ENCODE measurements at regions not wholly inside any gene's neighbourhood (a gene's known extent, or its start where the extent isn't known, plus 50 kb on each side); places are given as distances from the start of the nearest gene placed in this dataset.
"Not testable (repeated sequence)": the region's sequence is repeated elsewhere in the genome, so short reads cannot be mapped to it uniquely, and the experiment has no call there.

DNA sequence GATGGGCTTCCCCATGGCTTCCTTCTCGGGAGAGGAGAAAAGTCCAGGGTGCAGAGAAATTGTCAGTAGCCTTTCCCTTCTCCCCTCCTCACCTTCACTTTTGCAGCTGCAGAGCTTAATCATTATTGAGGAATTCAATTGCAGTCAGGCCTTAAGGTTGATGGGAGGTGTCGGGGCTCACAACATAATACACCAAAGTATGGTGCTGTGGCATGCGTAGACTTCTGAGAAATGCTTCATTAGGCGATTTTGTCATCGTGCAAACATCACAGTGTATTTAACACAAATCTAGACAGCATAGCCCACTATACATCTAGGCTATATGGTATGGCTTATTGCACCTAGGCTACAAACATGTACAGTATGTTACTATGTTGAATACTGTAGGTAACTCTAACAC, 100.2 kb upstream of the PPM1J start:
- no peak overlapping the region for H3K9ac ChIP-seq (ENCODE audit: low read length)
- H3K4me3 ChIP-seq (ENCODE audit: low read depth in 1 of 2, low read length in 2 of 2): no peak overlapping the region
- H3K4me1 ChIP-seq (ENCODE audit: insufficient read depth, low read length): no peaks in the 10 kb centered on the region
- no peak overlapping the region for H3K27ac ChIP-seq (ENCODE audit: low read depth, low read length)
- no peaks in the 10 kb centered on the region for H3K27me3 ChIP-seq (ENCODE audit: control insufficient read depth in 1 of 2, insufficient read depth in 2 of 2, low read length in 2 of 2)
- no peaks in the 10 kb centered on the region for H3K9me3 ChIP-seq (ENCODE audit: low read length)
- H3K36me3 ChIP-seq (ENCODE audit: insufficient read depth, low read length): no peaks in the 10 kb centered on the region

DNA sequence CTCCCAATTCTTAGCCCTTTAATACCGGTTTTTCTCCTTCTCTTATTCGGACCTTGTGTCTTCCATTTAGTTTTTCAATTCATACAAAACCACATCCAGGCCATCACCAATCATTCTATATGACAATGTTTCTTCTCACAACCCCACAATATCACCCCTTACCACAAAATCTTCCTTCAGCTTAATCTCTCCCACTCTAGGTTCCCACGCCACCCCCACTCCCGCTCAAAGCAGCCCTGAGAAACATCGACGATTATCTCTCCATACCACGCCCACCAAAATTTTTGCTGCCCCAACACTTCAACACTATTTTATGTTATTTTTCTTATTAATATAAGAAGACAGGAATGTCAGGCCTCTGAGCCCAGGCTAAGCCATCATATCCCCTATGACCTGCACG, 99.5 kb upstream of the PPM1J start:
- H3K36me3 ChIP-seq (ENCODE audit: insufficient read depth, low read length); H3K9me3 ChIP-seq (ENCODE audit: low read length); H3K4me1 ChIP-seq (ENCODE audit: insufficient read depth, low read length); H3K4me3 ChIP-seq (ENCODE audit: low read depth in 1 of 2, low read length in 2 of 2); H3K9ac ChIP-seq (ENCODE audit: low read length); H3K27ac ChIP-seq (ENCODE audit: low read depth, low read length); H3K27me3 ChIP-seq (ENCODE audit: control insufficient read depth in 1 of 2, insufficient read depth in 2 of 2, low read length in 2 of 2): not testable (repeated sequence)

DNA sequence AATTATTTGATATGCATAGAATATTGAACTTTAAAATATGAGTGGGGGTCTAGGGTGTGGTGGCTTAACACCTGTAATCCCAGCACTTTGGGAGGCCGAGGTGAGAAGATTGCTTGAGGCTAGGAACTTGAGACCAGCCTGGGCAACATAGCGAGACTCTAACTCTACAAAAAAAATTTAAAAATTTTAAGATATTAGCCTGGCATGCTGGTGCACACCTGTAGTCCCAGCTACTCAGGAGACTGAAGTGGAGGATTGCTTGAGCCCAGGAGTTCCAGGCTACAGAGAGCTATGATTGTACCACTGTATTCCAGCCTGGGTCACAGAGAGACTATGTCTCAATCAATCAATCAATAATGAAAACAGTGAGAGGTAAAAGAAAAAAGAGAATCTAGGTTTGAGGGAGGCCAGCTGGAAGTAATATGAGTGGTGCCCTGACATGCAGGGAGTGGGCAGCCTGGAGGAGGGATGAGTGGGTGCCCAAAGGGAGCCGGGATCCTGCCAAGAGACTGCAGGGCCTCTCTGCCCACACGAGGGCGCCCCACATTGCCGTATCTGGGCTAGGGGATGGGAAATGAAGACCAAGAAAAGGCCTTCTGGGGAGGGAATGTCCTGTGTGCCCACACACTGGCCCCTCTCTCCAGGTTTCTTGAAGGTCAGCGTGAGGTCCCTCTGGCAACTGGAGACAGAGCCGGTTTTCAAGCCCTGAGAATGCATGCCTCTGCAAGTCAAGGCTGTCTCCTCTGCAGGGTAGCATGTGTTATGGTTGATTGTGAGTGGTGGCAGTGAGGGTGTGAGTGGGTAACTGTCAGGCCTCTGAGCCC, 93.9 kb upstream of the PPM1J start:
- Histone ChIP-seq H3K27me3 (ENCODE audit: control insufficient read depth in 1 of 2, insufficient read depth in 2 of 2, low read length in 2 of 2) (no peaks in the 10 kb centered on the region), H3K36me3 (ENCODE audit: insufficient read depth, low read length) (no peaks in the 10 kb centered on the region), H3K9me3 (ENCODE audit: low read length) (no peaks in the 10 kb centered on the region), H3K9ac (ENCODE audit: low read length) (no peak overlapping the region), H3K4me3 (ENCODE audit: low read depth in 1 of 2, low read length in 2 of 2) (no peak overlapping the region), H3K27ac (ENCODE audit: low read depth, low read length) (no peak overlapping the region), H3K4me1 (ENCODE audit: insufficient read depth, low read length) (no peaks in the 10 kb centered on the region)

DNA sequence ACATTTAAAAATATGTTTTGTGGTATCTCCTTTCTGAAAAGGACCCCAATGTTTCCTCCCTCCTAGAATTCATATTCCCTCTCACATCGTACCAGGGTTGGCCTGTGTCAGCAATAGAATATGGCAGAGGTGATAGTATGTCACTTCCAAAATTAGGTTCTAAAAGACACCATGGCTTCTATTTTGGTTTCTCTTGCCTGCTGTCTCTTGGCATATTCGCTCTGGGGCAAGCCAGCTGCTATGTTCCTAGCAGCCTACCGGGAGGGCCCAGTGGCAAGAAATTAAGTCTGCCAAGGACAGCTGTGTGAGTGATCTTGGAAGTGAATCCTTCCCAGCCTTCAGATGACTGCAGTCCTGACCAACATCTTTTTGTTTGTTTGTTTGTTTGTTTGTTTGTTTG, 92.9 kb upstream of the PPM1J start:
- Histone ChIP-seq H3K36me3 (ENCODE audit: insufficient read depth, low read length) (no peaks in the 10 kb centered on the region), H3K4me1 (ENCODE audit: insufficient read depth, low read length) (no peaks in the 10 kb centered on the region), H3K27ac (ENCODE audit: low read depth, low read length) (no peak overlapping the region), H3K27me3 (ENCODE audit: control insufficient read depth in 1 of 2, insufficient read depth in 2 of 2, low read length in 2 of 2) (no peaks in the 10 kb centered on the region), H3K9me3 (ENCODE audit: low read length) (no peaks in the 10 kb centered on the region), H3K4me3 (ENCODE audit: low read depth in 1 of 2, low read length in 2 of 2) (no peak overlapping the region), H3K9ac (ENCODE audit: low read length) (no peak overlapping the region)

DNA sequence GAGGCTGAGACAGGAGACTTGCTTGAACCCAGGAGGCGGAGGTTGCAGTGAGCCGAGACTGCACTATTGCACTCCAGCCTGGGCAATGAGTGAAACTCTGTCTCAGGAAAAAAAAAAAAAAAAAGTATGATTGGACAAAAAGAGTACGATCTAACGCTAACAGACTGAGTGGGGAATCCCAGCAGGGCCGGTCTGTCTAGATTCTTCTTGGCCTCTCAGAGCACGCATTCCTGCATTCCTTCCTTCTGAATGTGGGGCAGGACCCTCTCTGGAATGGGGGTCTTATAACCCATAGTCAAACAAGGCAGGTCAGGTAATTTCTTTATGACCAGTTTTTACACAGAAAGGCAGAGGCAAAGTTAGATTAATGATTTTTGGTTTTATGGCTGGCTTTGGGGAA, 92.0 kb upstream of the PPM1J start:
- Histone ChIP-seq H3K27ac (ENCODE audit: low read depth, low read length) (no peak overlapping the region), H3K9ac (ENCODE audit: low read length) (no peak overlapping the region), H3K4me3 (ENCODE audit: low read depth in 1 of 2, low read length in 2 of 2) (no peak overlapping the region)

DNA sequence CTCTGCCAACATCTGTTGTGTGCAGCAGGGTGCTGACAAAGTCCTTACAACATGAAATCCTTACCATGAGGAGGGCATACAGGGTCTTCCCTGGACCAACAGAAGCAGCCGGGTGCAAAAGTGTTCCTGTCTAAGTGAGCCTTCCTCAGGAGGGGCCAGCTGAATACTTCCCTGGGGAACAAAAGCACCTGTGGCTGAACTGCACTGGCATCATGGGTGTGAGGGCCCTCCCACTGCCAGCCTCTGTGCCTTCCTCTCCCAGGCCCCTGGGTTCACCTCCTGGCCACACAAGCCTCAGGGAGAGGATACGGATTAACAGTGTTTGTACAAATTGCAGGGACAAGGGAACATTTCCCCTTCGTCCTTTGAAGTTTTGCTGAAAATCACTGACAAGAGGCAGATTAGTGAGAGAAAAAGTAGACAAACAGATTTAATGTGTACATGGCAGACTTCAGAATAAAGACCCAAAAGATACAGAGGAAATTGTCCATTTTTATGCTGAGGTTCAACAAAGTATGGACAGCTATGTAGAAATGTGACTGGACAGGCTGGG, 91.0 kb upstream of the PPM1J start:
- H3K36me3 ChIP-seq (ENCODE audit: insufficient read depth, low read length): no peaks in the 10 kb centered on the region
- no peak overlapping the region for H3K27ac ChIP-seq (ENCODE audit: low read depth, low read length)
- no peaks in the 10 kb centered on the region for H3K9me3 ChIP-seq (ENCODE audit: low read length)
- no peaks in the 10 kb centered on the region for H3K27me3 ChIP-seq (ENCODE audit: control insufficient read depth in 1 of 2, insufficient read depth in 2 of 2, low read length in 2 of 2)
- H3K9ac ChIP-seq (ENCODE audit: low read length): no peak overlapping the region
- H3K4me3 ChIP-seq (ENCODE audit: low read depth in 1 of 2, low read length in 2 of 2): no peak overlapping the region
- no peaks in the 10 kb centered on the region for H3K4me1 ChIP-seq (ENCODE audit: insufficient read depth, low read length)

More for the DNA sequence above, 92.0 kb upstream of the PPM1J start:
- H3K4me1 ChIP-seq (ENCODE audit: insufficient read depth, low read length): no peaks in the 10 kb centered on the region
- H3K36me3 ChIP-seq (ENCODE audit: insufficient read depth, low read length): no peaks in the 10 kb centered on the region
- no peaks in the 10 kb centered on the region for H3K9me3 ChIP-seq (ENCODE audit: low read length)
- H3K27me3 ChIP-seq (ENCODE audit: control insufficient read depth in 1 of 2, insufficient read depth in 2 of 2, low read length in 2 of 2): no peaks in the 10 kb centered on the region

DNA sequence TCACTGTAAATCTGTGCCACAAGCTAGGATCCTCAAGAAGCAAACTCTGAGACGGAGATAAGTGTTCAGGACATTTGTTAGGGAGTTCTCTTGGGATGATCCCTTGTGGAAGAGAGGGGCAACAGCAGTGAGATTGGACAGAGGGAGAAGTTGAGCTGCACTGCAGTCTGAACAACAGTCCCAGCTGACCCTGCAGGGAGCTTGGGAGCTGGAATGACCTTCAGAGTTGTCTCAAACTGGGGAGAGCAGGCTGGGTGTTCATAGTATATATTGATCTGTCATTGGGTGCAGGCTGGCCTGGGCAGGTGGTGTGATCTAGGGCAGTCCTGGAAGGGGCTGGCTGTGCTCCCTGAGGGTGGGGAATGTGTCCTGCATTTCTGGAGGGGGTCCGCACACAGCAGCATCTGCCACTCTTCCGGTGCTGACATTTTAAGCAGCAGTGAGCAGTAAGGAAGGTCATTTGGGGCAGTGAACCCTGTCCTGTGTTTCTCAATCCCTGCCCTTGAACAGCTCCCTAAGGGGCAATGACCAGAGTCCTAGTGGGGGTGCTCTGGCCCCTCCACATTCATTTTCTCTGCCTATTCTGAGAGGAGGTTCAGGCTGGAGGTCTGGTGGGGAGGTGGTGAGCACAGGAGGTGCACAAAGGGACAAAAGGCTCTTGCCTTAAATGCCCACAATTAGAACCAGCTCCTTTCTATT, 90.2 kb upstream of the PPM1J start:
- Histone ChIP-seq H3K27ac (ENCODE audit: low read depth, low read length) (no peak overlapping the region), H3K4me3 (ENCODE audit: low read depth in 1 of 2, low read length in 2 of 2) (no peak overlapping the region), H3K36me3 (ENCODE audit: insufficient read depth, low read length) (no peaks in the 10 kb centered on the region), H3K9ac (ENCODE audit: low read length) (no peak overlapping the region), H3K4me1 (ENCODE audit: insufficient read depth, low read length) (no peaks in the 10 kb centered on the region), H3K9me3 (ENCODE audit: low read length) (no peaks in the 10 kb centered on the region), H3K27me3 (ENCODE audit: control insufficient read depth in 1 of 2, insufficient read depth in 2 of 2, low read length in 2 of 2) (no peaks in the 10 kb centered on the region)

DNA sequence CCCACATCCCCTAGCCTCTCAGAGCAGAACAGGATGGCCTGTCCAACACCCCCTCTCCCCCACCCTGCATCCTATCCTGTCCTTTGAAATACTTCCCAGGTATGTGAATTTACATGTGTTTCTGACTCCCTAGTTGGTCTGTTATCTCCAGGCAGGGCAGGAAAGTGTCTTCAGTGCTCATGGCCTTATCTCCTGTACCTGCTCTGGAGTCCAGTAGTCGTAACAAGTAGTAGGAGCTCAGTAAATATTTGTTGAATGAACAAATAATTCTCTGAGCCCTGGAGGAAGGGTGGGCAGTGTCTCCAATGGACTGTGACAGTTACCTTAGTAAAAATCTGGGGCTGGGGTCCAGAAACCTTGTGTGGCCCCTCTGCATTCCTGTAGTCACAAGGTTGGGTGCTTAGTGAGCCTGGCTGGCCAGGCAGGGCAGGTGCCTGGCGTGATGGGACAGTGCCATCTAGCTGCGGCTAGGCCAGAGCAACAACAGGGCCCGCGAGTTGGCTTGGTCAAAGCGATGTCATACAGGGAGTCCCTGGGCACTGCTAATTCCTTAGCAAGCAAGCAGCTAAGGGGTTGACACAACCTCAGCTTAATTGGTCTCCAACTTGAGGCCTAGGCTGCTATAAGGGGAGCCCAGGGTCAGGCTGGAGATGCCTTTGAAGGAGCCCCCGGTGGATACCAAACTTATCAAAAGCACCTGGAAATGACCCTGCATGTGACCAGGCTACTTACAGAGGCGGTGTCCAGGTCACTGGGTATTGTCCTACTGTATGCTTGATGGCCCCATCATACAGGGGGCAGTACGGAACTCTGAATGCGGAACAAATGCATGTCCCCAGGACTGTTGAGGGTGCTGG, 89.0 kb upstream of the PPM1J start:
- Histone ChIP-seq H3K27me3 (ENCODE audit: control insufficient read depth in 1 of 2, insufficient read depth in 2 of 2, low read length in 2 of 2) (no peaks in the 10 kb centered on the region), H3K36me3 (ENCODE audit: insufficient read depth, low read length) (no peaks in the 10 kb centered on the region), H3K9me3 (ENCODE audit: low read length) (no peaks in the 10 kb centered on the region)

DNA sequence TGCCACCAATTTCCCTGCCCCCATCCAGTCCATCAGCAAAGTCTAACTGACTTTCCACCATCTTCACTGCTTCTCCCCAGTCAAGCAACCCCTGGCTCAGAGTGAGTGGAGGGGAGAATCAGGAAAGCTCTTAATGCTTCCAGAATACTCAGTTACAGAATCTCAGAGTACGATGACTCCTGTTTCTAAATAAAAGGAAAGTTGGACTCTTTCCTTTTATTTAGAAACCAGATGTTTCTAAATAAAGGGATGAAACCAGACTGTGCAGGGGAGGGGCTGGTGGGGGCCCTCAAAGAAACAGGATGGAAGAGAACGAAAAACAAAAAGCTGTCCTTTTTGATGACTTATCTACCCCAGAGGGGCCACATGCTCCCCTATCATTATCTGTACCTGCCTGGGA, 85.2 kb upstream of the PPM1J start:
- Histone ChIP-seq H3K9ac (ENCODE audit: low read length) (no peak overlapping the region), H3K27ac (ENCODE audit: low read depth, low read length) (no peak overlapping the region), H3K4me3 (ENCODE audit: low read depth in 1 of 2, low read length in 2 of 2) (no peak overlapping the region), H3K9me3 (ENCODE audit: low read length) (no peaks in the 10 kb centered on the region), H3K4me1 (ENCODE audit: insufficient read depth, low read length) (no peaks in the 10 kb centered on the region), H3K36me3 (ENCODE audit: insufficient read depth, low read length) (no peaks in the 10 kb centered on the region), H3K27me3 (ENCODE audit: control insufficient read depth in 1 of 2, insufficient read depth in 2 of 2, low read length in 2 of 2) (no peaks in the 10 kb centered on the region)

More for the DNA sequence above, 89.0 kb upstream of the PPM1J start:
- Histone ChIP-seq H3K4me3 (ENCODE audit: low read depth in 1 of 2, low read length in 2 of 2) (no peak overlapping the region), H3K4me1 (ENCODE audit: insufficient read depth, low read length) (no peaks in the 10 kb centered on the region), H3K27ac (ENCODE audit: low read depth, low read length) (no peak overlapping the region), H3K9ac (ENCODE audit: low read length) (no peak overlapping the region)

DNA sequence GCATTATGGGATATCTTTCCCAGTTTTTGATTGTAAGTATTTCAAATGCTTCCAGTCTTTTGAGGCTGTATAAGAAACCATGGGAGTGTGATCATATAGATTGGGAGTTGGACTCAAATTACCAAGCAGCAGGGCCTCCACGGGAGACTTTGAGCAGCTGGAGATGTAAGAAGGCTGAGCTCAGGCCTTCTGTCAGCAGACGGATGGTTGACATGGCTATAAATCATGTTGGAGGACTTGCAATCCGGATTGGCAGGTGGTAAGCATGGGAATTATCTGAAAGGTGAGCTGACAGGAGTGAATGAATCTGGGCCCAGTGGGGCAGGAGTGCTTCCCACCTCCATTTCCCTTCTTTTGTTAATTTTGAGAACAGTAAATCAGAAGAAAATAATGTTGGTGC, 83.2 kb upstream of the PPM1J start:
- no peak overlapping the region for H3K27ac ChIP-seq (ENCODE audit: low read depth, low read length)
- H3K9ac ChIP-seq (ENCODE audit: low read length): no peak overlapping the region
- H3K27me3 ChIP-seq (ENCODE audit: control insufficient read depth in 1 of 2, insufficient read depth in 2 of 2, low read length in 2 of 2): no peaks in the 10 kb centered on the region
- H3K36me3 ChIP-seq (ENCODE audit: insufficient read depth, low read length): no peaks in the 10 kb centered on the region
- H3K4me1 ChIP-seq (ENCODE audit: insufficient read depth, low read length): no peaks in the 10 kb centered on the region
- no peak overlapping the region for H3K4me3 ChIP-seq (ENCODE audit: low read depth in 1 of 2, low read length in 2 of 2)
- no peaks in the 10 kb centered on the region for H3K9me3 ChIP-seq (ENCODE audit: low read length)

DNA sequence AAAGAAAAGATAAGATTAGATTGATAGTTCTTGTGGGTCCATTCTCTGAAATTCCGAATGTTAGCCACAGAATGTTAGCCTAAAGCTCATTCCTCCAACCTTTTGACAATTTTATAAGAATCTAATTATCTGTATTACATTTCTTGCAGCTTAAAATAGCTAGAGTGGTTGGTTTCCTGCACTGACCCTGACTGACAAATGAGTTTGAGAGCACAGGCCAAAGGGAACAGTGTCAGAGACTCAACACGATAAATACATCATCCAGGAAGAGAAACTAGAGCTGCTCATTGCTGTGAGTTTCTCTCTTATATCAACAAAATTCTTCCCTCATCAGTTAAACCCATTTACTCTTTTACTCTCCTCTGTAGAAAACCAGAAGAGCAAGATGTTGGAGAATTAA, 82.1 kb upstream of the PPM1J start:
- no peak overlapping the region for H3K27ac ChIP-seq (ENCODE audit: low read depth, low read length)
- H3K9ac ChIP-seq (ENCODE audit: low read length): no peak overlapping the region
- H3K36me3 ChIP-seq (ENCODE audit: insufficient read depth, low read length): no peaks in the 10 kb centered on the region

More for the DNA sequence above, 82.1 kb upstream of the PPM1J start:
- Histone ChIP-seq H3K4me1 (ENCODE audit: insufficient read depth, low read length) (no peaks in the 10 kb centered on the region), H3K9me3 (ENCODE audit: low read length) (no peaks in the 10 kb centered on the region), H3K27me3 (ENCODE audit: control insufficient read depth in 1 of 2, insufficient read depth in 2 of 2, low read length in 2 of 2) (no peaks in the 10 kb centered on the region), H3K4me3 (ENCODE audit: low read depth in 1 of 2, low read length in 2 of 2) (no peak overlapping the region)

Measured in muscle layer of colon (tissue), 2 donors.